ENCODE measurements at regions not wholly inside any gene's neighbourhood (a gene's known extent, or its start where the extent isn't known, plus 50 kb on each side); places are given as distances from the start of the nearest gene placed in this dataset.

- no peak for TF ChIP-seq JUND (IDR thresholded peaks at IDR 0.05; ENCODE audit: low read depth)
- in situ Hi-C loops (cut with HindIII; ENCODE audit: low pct_unique_long_range_greater_than_20kb, low sequenced_read_pairs) = no loop called here
- DNase-seq (ENCODE audit: low read depth in 1 of 2, low spot score in 1 of 2) = no peak
These were observed 240.0 kb upstream of the AUTS2 start for GRCh38 chr7:69358163-69358821.

GRCh38 chr7:69359003-69359700 lies 239.1 kb upstream of the AUTS2 start:
- in situ Hi-C loops (cut with HindIII; ENCODE audit: low pct_unique_long_range_greater_than_20kb, low sequenced_read_pairs) = no loop called here
- TF ChIP-seq JUND (IDR thresholded peaks at IDR 0.05; ENCODE audit: low read depth) = no peak
- DNase-seq (ENCODE audit: low read depth in 1 of 2, low spot score in 1 of 2) = no peak

- no peak for TF ChIP-seq JUND (IDR thresholded peaks at IDR 0.05; ENCODE audit: low read depth)
- in situ Hi-C loops (cut with HindIII; ENCODE audit: low pct_unique_long_range_greater_than_20kb, low sequenced_read_pairs) = no loop called here
- no peak for DNase-seq (ENCODE audit: low read depth in 1 of 2, low spot score in 1 of 2)
These were observed 237.4 kb upstream of the AUTS2 start for GRCh38 chr7:69360913-69361312.

- in situ Hi-C loops (cut with HindIII; ENCODE audit: low pct_unique_long_range_greater_than_20kb, low sequenced_read_pairs) = no loop called here
- TF ChIP-seq JUND (IDR thresholded peaks at IDR 0.05; ENCODE audit: low read depth) = no peak
- no peak for DNase-seq (ENCODE audit: low read depth in 1 of 2, low spot score in 1 of 2)
These were observed 235.1 kb upstream of the AUTS2 start for GRCh38 chr7:69363136-69363535.

- in situ Hi-C loops (cut with HindIII; ENCODE audit: low pct_unique_long_range_greater_than_20kb, low sequenced_read_pairs) = no loop called here
- no peak for TF ChIP-seq JUND (IDR thresholded peaks at IDR 0.05; ENCODE audit: low read depth)
- DNase-seq (ENCODE audit: low read depth in 1 of 2, low spot score in 1 of 2) = no peak
These were observed 233.2 kb upstream of the AUTS2 start for GRCh38 chr7:69364813-69365643.

- DNase-seq (ENCODE audit: low read depth in 1 of 2, low spot score in 1 of 2) = peak in 1 of 2 experiments; percentile 23
- no peak for TF ChIP-seq JUND (IDR thresholded peaks at IDR 0.05; ENCODE audit: low read depth)
- in situ Hi-C loops (cut with HindIII; ENCODE audit: low pct_unique_long_range_greater_than_20kb, low sequenced_read_pairs) = no loop called here
These were observed 232.6 kb upstream of the AUTS2 start for GRCh38 chr7:69365651-69366192.

- no peak for DNase-seq (ENCODE audit: low read depth in 1 of 2, low spot score in 1 of 2)
- TF ChIP-seq JUND (IDR thresholded peaks at IDR 0.05; ENCODE audit: low read depth) = no peak
- in situ Hi-C loops (cut with HindIII; ENCODE audit: low pct_unique_long_range_greater_than_20kb, low sequenced_read_pairs) = no loop called here
These were observed 230.5 kb upstream of the AUTS2 start for GRCh38 chr7:69367780-69368179.

GRCh38 chr7:69373171-69374043 lies 224.9 kb upstream of the AUTS2 start:
- in situ Hi-C loops (cut with HindIII; ENCODE audit: low pct_unique_long_range_greater_than_20kb, low sequenced_read_pairs) = no loop called here
- no peak for DNase-seq (ENCODE audit: low read depth in 1 of 2, low spot score in 1 of 2)
- no peak for TF ChIP-seq JUND (IDR thresholded peaks at IDR 0.05; ENCODE audit: low read depth)

- in situ Hi-C loops (cut with HindIII; ENCODE audit: low pct_unique_long_range_greater_than_20kb, low sequenced_read_pairs) = no loop called here
- DNase-seq (ENCODE audit: low read depth in 1 of 2, low spot score in 1 of 2) = no peak
- no peak for TF ChIP-seq JUND (IDR thresholded peaks at IDR 0.05; ENCODE audit: low read depth)
These were observed 224.2 kb upstream of the AUTS2 start for GRCh38 chr7:69374044-69374425.

- DNase-seq (ENCODE audit: low read depth in 1 of 2, low spot score in 1 of 2) = no peak
- in situ Hi-C loops (cut with HindIII; ENCODE audit: low pct_unique_long_range_greater_than_20kb, low sequenced_read_pairs) = no loop called here
- no peak for TF ChIP-seq JUND (IDR thresholded peaks at IDR 0.05; ENCODE audit: low read depth)
These were observed 221.1 kb upstream of the AUTS2 start for GRCh38 chr7:69377191-69377590.

GRCh38 chr7:69388452-69389137 lies 209.7 kb upstream of the AUTS2 start:
- no peak for DNase-seq (ENCODE audit: low read depth in 1 of 2, low spot score in 1 of 2)
- TF ChIP-seq JUND (IDR thresholded peaks at IDR 0.05; ENCODE audit: low read depth) = no peak
- in situ Hi-C loops (cut with HindIII; ENCODE audit: low pct_unique_long_range_greater_than_20kb, low sequenced_read_pairs) = no loop called here
